Left lobe of liver (tissue), 2 donors: ENCODE measurements at regions not wholly inside any gene's neighbourhood (a gene's known extent, or its start where the extent isn't known, plus 50 kb on each side); places are given as distances from the start of the nearest gene placed in this dataset.
"Not testable (repeated sequence)": the region's sequence is repeated elsewhere in the genome, so short reads cannot be mapped to it uniquely, and the experiment has no call there.

Source experiments
- ATAC-seq: fragments of 200-7000 bp; cut with Tn5 transposase; one replicate; pipeline ENCODE4 v1.9.1; 2020; ENCODE audit warnings: mild to moderate bottlenecking, moderate library complexity
- DNase-seq: peaks from one replicate; pipeline ENCODE4 v3.0.0-alpha.2; 2020; ENCODE audit warnings: low spot score
- donor health status: DM: no; HTN: no; CAD: no; lungs with moderate emphysema.
- donor health status: DM: no; HTN: yes; CAD: no.

GRCh38 chr6:113750151-113750855 is 106.8 kb upstream of the MARCKS start:
- DNase-seq = no peak
- no peak for ATAC-seq

- DNase-seq = no peak
These were observed 102.9 kb upstream of the MARCKS start for GRCh38 chr6:113754291-113754690.

GRCh38 chr6:113755449-113756289 is 101.5 kb upstream of the MARCKS start:
- DNase-seq (no peak), ATAC-seq (no peak)

More at GRCh38 chr6:113754291-113754690, 102.9 kb upstream of the MARCKS start:
- ATAC-seq = no peak

- DNase-seq = no peak
- ATAC-seq = no peak
These were observed 100.9 kb upstream of the MARCKS start for GRCh38 chr6:113756290-113756665.

GRCh38 chr6:113758214-113758613 is 98.9 kb upstream of the MARCKS start:
- ATAC-seq = no peak
- no peak for DNase-seq

- ATAC-seq = peak; percentile 37
- DNase-seq = no peak
These were observed 98.1 kb upstream of the MARCKS start for GRCh38 chr6:113758826-113759574.

- no peak for ATAC-seq
- DNase-seq = no peak
These were observed 94.5 kb upstream of the MARCKS start for GRCh38 chr6:113762641-113763040.

- no peak for ATAC-seq
- no peak for DNase-seq
These were observed 93.8 kb upstream of the MARCKS start for GRCh38 chr6:113763311-113763766.

- no peak for DNase-seq
- peak; percentile 31 for ATAC-seq
These were observed 93.3 kb upstream of the MARCKS start for GRCh38 chr6:113763876-113764275.

- no peak for DNase-seq
- ATAC-seq = no peak
These were observed 91.2 kb upstream of the MARCKS start for GRCh38 chr6:113765909-113766308.

GRCh38 chr6:113767985-113768384 is 89.2 kb upstream of the MARCKS start:
- ATAC-seq (no peak), DNase-seq (no peak)

- ATAC-seq = no peak
- no peak for DNase-seq
These were observed 84.2 kb upstream of the MARCKS start for GRCh38 chr6:113772961-113773360.

GRCh38 chr6:113774127-113774825 is 82.9 kb upstream of the MARCKS start:
- DNase-seq (no peak), ATAC-seq (no peak)

- DNase-seq = no peak
- ATAC-seq = no peak
These were observed 80.1 kb upstream of the MARCKS start for GRCh38 chr6:113776998-113777397.

- DNase-seq = no peak
- ATAC-seq = peak; percentile 46
These were observed 79.5 kb upstream of the MARCKS start for GRCh38 chr6:113777601-113778000.

- ATAC-seq = no peak
These were observed 77.5 kb upstream of the MARCKS start for GRCh38 chr6:113779656-113780055.

GRCh38 chr6:113782636-113783035 is 74.5 kb upstream of the MARCKS start:
- no peak for ATAC-seq
- no peak for DNase-seq

More at GRCh38 chr6:113779656-113780055, 77.5 kb upstream of the MARCKS start:
- DNase-seq = no peak

- ATAC-seq = no peak
- no peak for DNase-seq
These were observed 71.0 kb upstream of the MARCKS start for GRCh38 chr6:113786168-113786567.

GRCh38 chr6:113788586-113788985 is 68.6 kb upstream of the MARCKS start:
- DNase-seq = no peak

GRCh38 chr6:113791225-113791624 is 65.9 kb upstream of the MARCKS start:
- ATAC-seq = not testable (repeated sequence)

More at GRCh38 chr6:113788586-113788985, 68.6 kb upstream of the MARCKS start:
- no peak for ATAC-seq

GRCh38 chr6:113795371-113795770 is 61.8 kb upstream of the MARCKS start:
- not testable (repeated sequence) for DNase-seq, ATAC-seq

More at GRCh38 chr6:113791225-113791624, 65.9 kb upstream of the MARCKS start:
- not testable (repeated sequence) for DNase-seq
